T-helper 2 cell treated with Interferon-gamma antibody and Interleukin-4, amounts not matched to agents 100 ng/mL and 5 ng/mL, for 36 hours (primary cell): ENCODE measurements at regions not wholly inside any gene's neighbourhood (a gene's known extent, or its start where the extent isn't known, plus 50 kb on each side); places are given as distances from the start of the nearest gene placed in this dataset.
"Not testable (repeated sequence)": the region's sequence is repeated elsewhere in the genome, so short reads cannot be mapped to it uniquely, and the experiment has no call there.

Experiments used
- intact Hi-C: fragments of 100-400 bp; cut with micrococcal nuclease; formaldehyde crosslinking; loops from one replicate; pipeline ENCODE4 v1.15.1; 2023

GRCh38 chr10:107576746-107577145 is 412.2 kb upstream of the SORCS1 start:
- intact Hi-C loops, result no loop called here

- intact Hi-C loops, result no loop called here
Observed at GRCh38 chr10:107565014-107565413, 400.5 kb upstream of the SORCS1 start.

GRCh38 chr10:107561136-107561650 is 396.7 kb upstream of the SORCS1 start:
- intact Hi-C loops, result no loop called here

GRCh38 chr10:107557916-107558315 is 393.4 kb upstream of the SORCS1 start:
- intact Hi-C loops, result no loop called here

GRCh38 chr10:107554333-107554732 is 389.8 kb upstream of the SORCS1 start:
- intact Hi-C loops, result no loop called here

- intact Hi-C loops, result no loop called here
Observed at GRCh38 chr10:107553470-107553869, 389.0 kb upstream of the SORCS1 start.

GRCh38 chr10:107552963-107553362 is 388.5 kb upstream of the SORCS1 start:
- intact Hi-C loops, result no loop called here

GRCh38 chr10:107548301-107548700 is 383.8 kb upstream of the SORCS1 start:
- intact Hi-C loops, result no loop called here

- intact Hi-C loops, result no loop called here
Observed at GRCh38 chr10:107546986-107547385, 382.5 kb upstream of the SORCS1 start.

- intact Hi-C loops, result no loop called here
Observed at GRCh38 chr10:107546284-107546683, 381.8 kb upstream of the SORCS1 start.

- intact Hi-C loops, result no loop called here
Observed at GRCh38 chr10:107545717-107546116, 381.2 kb upstream of the SORCS1 start.

GRCh38 chr10:107544706-107545520 is 380.4 kb upstream of the SORCS1 start:
- intact Hi-C loops, result no loop called here

- intact Hi-C loops, result no loop called here
Observed at GRCh38 chr10:107542607-107543006, 378.1 kb upstream of the SORCS1 start.

GRCh38 chr10:107542016-107542415 is 377.5 kb upstream of the SORCS1 start:
- intact Hi-C loops, result no loop called here

GRCh38 chr10:107540981-107541380 is 376.5 kb upstream of the SORCS1 start:
- intact Hi-C loops, result no loop called here

GRCh38 chr10:107529350-107529749 is 364.8 kb upstream of the SORCS1 start:
- intact Hi-C loops, result no loop called here

GRCh38 chr10:107520348-107520747 is 355.8 kb upstream of the SORCS1 start:
- intact Hi-C loops, result no loop called here

GRCh38 chr10:107517811-107518210 is 353.3 kb upstream of the SORCS1 start:
- intact Hi-C loops, result no loop called here

GRCh38 chr10:107516349-107516748 is 351.8 kb upstream of the SORCS1 start:
- intact Hi-C loops, result no loop called here

GRCh38 chr10:107504011-107504410 is 339.5 kb upstream of the SORCS1 start:
- intact Hi-C loops, result not testable (repeated sequence)

GRCh38 chr10:107502229-107502985 is 337.9 kb upstream of the SORCS1 start:
- intact Hi-C loops, result no loop called here

GRCh38 chr10:107498983-107499382 is 334.5 kb upstream of the SORCS1 start:
- intact Hi-C loops, result no loop called here
